G401 (cell line): ENCODE measurements at regions not wholly inside any gene's neighbourhood (a gene's known extent, or its start where the extent isn't known, plus 50 kb on each side); places are given as distances from the start of the nearest gene placed in this dataset.
A peak's percentile ranks its signal among the peaks of the same experiment; 100 is the strongest.

ENCODE experiments used
- DNase-seq: peaks from one replicate; pipeline ENCODE4 v3.0.0-alpha.2; 2015; ENCODE audit warnings: low spot score
- in situ Hi-C: cut with HindIII; loops from 2 replicates; pipeline ENCODE4 v1.10.0; 2016; ENCODE audit warnings: low sequenced_read_pairs, mixed read lengths

DNA sequence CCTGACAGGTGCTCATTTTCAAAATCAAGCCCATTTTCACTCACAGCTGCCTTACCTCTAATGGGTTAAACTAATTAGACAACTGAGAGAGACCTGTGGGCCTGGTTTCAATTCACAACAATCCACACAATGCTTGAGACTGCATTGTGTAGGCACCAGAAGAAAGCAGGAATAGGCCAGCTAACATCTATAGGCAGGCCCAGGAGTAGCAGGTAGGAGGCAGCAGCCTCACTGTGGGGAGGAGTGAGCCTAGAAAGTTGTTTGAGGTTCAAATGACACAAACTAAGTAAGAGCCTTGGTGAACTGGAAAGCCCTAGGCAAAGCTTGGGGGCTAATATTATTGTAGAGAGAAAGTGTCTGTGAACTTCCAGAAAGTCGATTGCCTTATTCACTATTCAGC is 289.5 kb upstream of the CCDC196 start:
- DNase-seq, result no peak
- in situ Hi-C loops, result no loop called here

DNA sequence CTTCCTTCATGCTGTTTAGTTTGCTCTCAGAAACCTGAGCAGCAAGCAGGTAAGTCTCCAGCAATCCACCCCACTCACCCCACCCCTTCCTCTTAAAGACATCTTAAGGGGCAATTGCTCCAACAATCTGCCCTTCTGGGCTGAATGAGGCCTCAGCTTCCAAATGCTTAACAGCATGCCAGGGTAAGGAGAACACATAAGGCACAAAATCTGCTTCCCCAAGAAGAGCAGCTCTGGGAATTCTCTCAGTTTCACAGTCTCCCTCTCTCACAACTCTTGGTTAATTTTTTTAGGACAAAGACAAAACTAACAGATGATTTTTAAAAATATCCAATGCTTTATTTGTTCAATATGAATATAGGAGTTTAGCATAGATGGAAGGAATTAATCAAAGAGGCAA is 288.9 kb upstream of the CCDC196 start:
- DNase-seq, result no peak
- in situ Hi-C loops, result no loop called here

GRCh38 chr14:66206554-66206953 is 279.6 kb upstream of the CCDC196 start:
- no peak for DNase-seq
- in situ Hi-C loops, result no loop called here

DNA sequence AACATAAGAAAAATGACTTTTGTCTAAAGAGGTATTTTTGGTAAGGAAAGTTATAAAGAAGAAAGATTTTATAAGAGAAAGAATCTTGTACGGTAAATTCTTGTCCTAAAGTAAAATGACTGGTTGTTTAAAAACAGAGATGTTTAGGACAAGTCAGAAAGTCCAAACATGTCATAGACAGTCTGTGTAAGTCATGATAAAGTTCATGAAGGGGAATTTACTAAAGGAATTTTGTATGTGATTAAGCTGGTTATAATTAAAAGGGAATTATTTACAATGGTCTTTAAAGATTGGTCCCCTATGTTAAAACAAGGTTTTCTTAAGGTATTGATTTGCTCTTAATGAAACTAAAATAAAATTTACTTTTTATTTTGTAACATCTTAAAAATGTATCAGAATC is 269.4 kb upstream of the CCDC196 start:
- in situ Hi-C loops, result no loop called here
- no peak for DNase-seq

- DNase-seq, result no peak
- in situ Hi-C loops, result no loop called here
Observed at GRCh38 chr14:66219886-66220285, 266.3 kb upstream of the CCDC196 start.

- no peak for DNase-seq
- in situ Hi-C loops, result no loop called here
Observed at GRCh38 chr14:66224492-66225178, 261.5 kb upstream of the CCDC196 start.

GRCh38 chr14:66225337-66225736 is 260.8 kb upstream of the CCDC196 start:
- in situ Hi-C loops, result no loop called here
- DNase-seq, result no peak

DNA sequence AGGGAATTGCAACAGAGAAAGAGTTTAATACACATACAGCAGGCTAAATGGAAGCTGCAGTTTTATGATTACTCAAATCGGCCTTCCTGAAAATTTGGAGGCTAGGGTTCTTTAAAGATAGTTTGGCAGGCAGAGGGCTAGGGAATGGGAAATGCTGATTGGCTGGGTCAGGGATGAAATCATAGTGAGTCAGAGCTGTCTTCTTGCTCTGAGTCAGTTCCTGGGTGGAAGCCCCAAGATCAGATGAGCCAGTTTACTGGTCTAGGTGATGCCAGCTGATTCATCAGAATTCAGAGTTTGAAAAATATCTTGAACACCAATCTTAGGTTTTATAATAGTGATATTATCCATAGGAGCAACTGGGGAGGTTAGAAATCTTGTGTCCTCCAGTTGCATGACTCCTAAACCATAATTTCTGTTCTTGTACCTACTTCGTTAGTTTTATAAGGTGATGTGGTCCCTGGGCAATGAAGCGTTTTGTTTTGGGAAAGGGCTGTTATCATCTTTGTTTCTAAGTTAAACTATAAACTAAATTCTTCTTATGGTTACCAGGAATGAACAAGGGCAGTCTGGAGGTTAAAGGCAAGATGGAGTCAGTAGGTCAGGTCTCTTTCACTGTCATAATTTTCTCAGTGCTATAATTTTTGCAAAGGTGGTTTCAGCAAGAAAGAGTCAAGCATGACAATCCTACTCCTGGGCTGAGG is 257.8 kb upstream of the CCDC196 start:
- in situ Hi-C loops, result no loop called here
- no peak for DNase-seq

GRCh38 chr14:66231820-66232219 is 254.4 kb upstream of the CCDC196 start:
- in situ Hi-C loops, result no loop called here
- no peak for DNase-seq

DNA sequence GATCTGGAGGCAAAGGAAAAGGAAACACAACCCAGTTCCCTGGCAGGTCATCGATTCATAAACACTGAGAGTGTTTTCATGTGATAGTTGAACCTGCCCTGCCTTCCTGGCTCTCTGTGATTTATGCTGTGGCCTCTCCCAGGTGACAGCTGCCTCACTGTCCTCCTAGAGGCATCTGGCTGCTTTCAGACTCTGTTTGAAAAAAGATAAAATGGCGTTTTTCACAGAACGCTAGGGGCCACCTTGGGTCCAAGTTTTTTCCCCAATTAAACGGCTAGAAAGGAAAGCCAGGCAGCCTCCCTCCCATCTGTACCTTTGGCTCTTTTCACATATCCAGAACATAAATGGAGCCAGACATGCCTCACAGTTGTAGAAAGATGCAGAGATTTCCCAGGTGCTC is 252.6 kb upstream of the CCDC196 start:
- peak; percentile 58 for DNase-seq
- in situ Hi-C loops, result no loop called here

GRCh38 chr14:66234411-66234810 is 251.8 kb upstream of the CCDC196 start:
- in situ Hi-C loops, result no loop called here

DNA sequence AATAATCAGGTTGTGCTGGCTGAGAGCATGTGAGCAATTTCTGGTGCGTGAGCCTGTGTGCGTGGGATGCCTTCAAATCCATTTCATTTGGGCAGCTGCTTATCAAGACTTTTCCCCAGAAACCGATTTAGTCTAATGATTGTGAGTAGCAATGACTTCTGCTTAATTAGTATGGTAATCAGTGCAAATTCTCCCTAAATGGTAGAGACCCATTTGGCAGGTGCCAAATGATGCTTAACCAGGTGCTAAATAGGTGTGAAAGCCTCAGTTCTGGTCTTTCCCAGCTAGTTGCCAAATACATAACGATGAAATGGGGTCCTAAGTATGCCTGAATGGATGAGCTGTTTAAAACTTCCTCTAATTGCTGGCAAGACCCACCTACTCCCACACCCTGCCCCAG is 248.4 kb upstream of the CCDC196 start:
- in situ Hi-C loops, result no loop called here
- no peak for DNase-seq

More at GRCh38 chr14:66234411-66234810, 251.8 kb upstream of the CCDC196 start:
- no peak for DNase-seq

- no peak for DNase-seq
- in situ Hi-C loops, result no loop called here
Observed at GRCh38 chr14:66238969-66239368, 247.2 kb upstream of the CCDC196 start.

DNA sequence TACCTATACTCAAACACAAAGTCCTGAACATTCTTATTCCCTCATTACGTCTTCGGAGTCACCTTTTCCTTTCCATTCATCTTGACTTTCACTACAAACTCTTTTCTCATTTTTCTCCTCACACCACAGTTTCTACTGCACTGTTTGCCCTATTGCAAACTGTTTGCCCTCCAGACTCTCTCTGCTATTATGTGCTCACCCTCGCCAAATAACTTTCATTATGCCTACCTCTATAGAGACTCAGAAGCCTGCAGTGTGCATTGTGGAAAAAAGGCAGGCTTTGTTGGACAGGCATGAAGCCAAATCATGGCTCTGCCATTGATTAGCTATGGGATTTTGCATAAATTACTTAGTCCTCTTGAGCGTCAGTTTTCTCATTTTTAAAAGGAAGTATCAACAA is 246.6 kb upstream of the CCDC196 start:
- DNase-seq, result no peak
- in situ Hi-C loops, result no loop called here

- DNase-seq, result no peak
- in situ Hi-C loops, result no loop called here
Observed at GRCh38 chr14:66240105-66240504, 246.1 kb upstream of the CCDC196 start.

DNA sequence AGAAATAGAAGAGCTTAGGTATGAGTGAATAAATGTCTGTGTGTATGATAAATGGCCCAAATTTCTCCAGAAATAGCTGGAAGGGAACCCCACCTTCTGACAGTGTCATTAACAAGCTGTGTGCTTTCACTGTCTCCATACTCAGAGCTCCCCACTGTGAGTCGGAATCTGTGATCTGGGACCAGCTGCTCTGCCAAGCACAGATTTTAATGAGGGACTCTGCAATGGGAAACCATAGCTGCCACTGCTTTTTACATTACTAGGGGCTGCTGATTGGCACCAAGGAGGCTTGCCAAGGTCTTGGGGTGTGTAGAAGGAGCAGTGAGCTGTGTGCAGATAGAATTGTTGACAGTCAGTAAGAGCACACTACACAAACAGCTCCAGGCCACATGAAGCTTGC is 244.2 kb upstream of the CCDC196 start:
- peak; percentile 21 for DNase-seq
- in situ Hi-C loops, result no loop called here

GRCh38 chr14:66244834-66245233 is 241.3 kb upstream of the CCDC196 start:
- in situ Hi-C loops, result no loop called here
- no peak for DNase-seq

DNA sequence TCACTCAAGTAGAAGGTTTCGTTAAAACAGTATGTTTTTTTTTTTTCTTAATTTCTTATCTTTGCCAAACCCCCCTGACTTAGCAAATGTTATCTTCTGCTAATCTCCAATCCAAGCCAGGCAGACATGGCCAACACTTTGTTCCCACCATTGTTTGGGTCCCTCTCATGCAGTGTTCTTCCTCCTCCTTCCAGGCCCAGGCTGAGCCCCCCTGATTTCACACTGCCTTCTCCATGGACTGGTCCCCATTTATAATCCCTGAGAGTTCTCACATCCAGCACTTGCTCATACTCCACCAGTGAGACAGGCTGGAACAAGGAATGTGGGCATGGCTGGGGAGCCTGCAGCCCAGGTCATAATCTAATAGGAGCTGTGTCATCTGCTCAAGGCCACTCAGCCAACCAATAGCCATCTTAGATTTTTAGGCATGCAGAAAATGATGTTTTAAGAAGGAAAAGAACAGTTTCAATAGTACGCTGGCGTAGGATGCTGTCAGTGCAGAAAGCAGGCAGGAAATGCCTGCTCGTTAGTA is 238.4 kb upstream of the CCDC196 start:
- no peak for DNase-seq
- in situ Hi-C loops, result no loop called here

DNA sequence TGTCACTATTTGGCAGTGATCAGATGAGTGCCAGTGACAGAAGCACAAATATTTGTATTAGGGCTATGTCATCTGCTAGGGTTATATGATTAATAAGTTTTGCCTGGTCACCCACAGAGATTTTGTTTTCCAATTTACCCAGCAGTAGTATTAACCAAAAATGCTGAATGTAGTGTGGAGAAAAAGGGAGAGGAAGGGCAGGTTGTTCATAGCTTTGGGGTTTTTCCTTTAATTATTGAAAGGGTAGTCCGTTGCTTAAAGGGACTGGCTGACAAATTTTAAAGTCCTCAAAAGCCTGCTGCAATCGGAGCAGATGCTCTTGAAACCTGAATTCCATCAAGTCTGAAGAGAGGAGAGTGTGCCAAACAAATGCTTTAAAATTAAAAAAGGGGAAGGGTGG is 237.9 kb upstream of the CCDC196 start:
- no peak for DNase-seq
- in situ Hi-C loops, result no loop called here

DNA sequence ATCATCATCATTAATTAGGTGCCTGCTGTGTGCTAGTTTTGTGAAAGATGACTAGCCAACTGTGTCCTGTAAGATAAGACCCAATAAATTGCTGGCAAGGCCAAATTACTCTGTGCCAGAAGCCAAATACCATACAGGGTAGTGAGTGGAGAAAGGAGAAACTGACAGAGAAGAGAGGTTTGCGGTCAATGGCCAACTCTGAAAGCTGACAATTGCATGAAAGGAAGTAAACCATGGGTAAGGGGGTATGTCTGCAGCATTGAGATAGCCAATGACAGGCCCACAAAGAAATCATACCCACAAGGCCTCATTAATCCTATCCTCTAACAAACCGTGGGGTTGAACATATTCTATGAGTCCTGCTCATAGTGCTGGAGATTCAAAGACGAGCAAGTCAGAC is 236.6 kb upstream of the CCDC196 start:
- in situ Hi-C loops, result no loop called here
- peak; percentile 8 for DNase-seq

GRCh38 chr14:66254038-66254437 is 232.1 kb upstream of the CCDC196 start:
- in situ Hi-C loops, result no loop called here
- DNase-seq, result no peak
